CD4-positive, alpha-beta T cell treated with Interleukin-6 at 100 ng/mL for 8 hours (primary cell): ENCODE measurements at regions not wholly inside any gene's neighbourhood (a gene's known extent, or its start where the extent isn't known, plus 50 kb on each side); places are given as distances from the start of the nearest gene placed in this dataset.
"Not testable (repeated sequence)": the region's sequence is repeated elsewhere in the genome, so short reads cannot be mapped to it uniquely, and the experiment has no call there.

Experiments
- DNase-seq: peaks from one replicate; pipeline ENCODE4 v3.0.0-alpha.2; 2020; ENCODE audit warnings: mixed read lengths, low spot score

- no peak for DNase-seq
Measured at GRCh38 chr2:238502088-238502810, 75.5 kb downstream of the ASB1 start.

- DNase-seq: no peak
Measured at GRCh38 chr2:238502956-238503791, 76.4 kb downstream of the ASB1 start.

GRCh38 chr2:238504181-238504931 lies 77.6 kb downstream of the ASB1 start:
- no peak for DNase-seq

DNA sequence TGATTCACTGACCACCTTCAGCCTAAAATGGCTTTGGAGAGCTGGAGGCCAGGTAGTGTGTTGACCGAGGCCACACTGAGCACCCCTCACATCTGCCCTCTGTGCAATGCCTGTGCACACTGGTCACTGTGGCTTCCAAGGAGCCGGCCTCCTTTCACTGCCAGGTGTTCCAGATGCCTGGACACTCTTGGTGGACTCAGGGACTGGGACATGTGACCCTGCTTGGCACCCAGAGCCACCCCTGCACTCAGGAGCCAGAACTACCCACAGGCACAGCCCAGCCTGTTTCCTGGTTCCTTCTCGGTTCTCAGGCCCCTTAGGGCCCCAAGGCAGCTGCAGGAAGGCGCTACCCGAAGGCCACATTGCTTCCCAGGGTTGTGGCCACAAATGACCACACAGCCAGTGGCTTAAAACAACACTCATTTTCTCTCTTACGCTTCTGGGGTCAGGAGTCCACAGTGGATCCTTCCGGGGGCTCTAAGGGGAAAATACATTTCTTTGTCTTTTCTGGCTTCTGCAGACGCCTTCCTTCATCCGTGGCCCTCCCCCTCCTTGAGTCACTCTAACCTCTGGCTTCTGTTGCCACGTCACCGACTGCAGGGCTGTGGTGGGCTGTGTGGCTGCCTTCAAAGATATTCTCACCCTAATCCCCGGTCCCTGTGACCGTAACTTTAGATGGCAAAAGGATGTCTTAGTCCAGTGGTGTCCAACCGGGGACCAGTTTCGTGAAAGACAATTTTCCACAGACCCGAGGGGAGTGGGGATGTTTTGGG lies 78.6 kb downstream of the ASB1 start:
- DNase-seq: no peak

DNA sequence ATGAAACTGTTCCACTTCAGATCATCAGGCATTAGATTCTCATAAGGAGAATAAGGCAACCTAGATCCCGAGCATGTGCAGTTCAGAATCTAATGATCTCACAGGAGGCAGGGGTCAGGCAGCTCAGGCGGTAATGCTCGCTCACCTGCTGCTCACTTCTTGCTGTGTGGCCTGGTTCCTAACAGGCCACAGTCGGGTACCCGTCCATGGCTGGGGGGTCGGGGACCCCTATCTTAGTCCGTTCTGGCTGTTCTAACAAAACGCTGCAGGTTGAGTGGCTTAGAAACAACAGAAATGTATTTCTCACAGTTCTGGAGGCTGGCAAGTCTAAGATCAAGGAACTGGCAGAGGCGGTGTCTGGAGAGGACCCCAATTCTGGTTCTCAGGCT lies 79.2 kb downstream of the ASB1 start:
- no peak for DNase-seq

GRCh38 chr2:238506371-238507068 lies 79.8 kb downstream of the ASB1 start:
- DNase-seq: no peak

- no peak for DNase-seq
Measured at GRCh38 chr2:238507836-238508235, 81.1 kb downstream of the ASB1 start.

GRCh38 chr2:238509151-238509835 lies 82.6 kb downstream of the ASB1 start:
- no peak for DNase-seq

DNA sequence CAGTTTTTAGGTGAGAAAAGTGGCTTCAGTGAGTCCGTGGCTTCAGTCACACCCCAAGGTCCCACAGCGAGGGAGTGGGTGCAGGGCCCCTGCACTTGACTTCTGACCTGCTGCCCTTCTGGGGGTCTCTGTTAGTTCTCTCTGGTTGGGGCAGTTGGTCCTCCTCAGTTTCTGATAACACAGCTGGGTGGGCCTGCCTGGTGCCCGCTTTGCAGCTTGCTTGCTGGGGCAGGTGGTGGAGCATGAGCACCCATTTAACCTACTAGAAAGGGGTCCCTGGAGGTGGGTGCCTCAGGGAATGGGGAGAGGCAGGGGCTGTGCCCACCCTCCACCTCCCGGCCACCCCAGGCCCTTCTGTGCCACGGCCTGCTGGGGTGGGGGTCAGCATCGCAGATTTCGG lies 83.2 kb downstream of the ASB1 start:
- DNase-seq: no peak

DNA sequence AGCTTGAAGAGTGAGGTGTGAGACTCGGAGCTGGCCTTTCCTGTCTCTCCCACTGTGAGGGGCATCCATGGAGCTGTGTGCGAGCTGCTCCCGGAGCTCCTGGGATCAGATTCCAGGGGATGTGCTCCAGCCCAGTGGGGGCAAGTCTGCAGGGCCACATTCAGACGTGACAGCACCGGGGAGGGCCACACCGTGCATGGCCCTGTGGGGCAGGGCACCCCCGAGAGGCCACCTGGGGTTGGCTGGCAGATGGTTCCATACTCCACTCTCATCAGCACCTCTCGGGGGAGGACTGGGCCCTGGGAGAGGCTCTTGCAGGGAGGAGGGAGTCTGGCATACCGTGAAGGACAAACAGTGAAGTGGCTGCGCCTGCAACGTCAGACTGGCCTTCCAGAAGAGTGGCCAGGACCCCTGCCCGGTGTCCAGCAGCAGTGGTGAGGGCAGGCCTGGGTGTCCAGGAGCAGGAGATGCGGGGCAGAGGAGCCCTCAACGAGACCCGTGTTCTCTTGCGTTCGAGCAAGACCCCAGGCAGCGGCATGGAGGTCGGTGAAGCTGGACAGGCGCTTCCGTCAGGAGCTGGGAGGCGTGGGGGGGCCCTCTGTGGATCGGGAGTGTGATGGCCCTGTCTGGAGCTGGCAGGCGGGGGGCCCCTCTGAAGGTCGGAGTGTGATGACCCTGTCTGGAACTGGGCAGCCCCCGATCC lies 84.3 kb downstream of the ASB1 start:
- no peak for DNase-seq

DNA sequence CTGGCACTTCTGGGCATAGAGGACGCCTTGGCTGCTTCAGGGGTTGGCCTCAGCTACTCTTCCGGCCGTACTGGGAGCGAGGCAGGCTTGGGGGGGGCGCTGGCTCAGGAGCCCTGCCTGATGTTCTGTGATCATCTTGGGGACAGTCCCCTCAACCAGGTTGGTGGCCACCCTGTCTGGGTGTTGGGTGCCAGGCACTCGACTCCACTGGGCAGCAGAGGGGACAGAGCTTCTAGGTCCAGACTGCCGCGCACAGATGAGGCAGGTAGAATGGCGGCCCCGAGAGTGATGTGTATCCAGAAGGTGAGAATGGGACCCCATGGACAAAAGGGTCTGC lies 84.9 kb downstream of the ASB1 start:
- DNase-seq: no peak

DNA sequence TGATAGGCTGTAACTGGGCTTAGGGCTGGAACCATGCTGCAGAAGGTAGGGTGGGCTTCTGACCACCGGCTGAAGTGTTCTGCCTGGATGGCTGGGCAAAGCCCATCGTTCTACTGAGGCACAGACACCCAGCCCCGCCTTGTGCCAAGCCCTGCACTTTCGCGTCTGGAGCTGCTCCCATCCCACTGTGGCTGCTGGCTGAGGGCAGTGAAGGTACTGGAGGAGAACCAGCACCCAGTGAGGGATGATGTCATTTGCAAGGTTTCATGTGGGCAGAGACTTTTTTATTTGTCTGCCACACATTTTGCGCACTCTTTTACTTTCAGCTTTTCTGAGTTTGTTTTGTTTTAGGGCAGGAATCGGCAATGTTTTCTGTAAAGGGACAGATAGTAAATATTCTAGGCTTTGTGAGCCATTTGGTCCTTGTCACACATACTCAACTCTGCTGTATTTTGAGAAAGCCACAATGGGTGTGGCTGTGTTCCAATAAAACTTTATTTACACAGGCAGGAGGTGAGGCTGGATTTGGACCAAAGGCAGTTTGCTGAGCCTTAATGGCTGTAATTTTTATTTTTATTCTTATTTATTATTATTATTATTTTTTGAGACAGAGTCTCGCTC lies 85.6 kb downstream of the ASB1 start:
- no peak for DNase-seq

DNA sequence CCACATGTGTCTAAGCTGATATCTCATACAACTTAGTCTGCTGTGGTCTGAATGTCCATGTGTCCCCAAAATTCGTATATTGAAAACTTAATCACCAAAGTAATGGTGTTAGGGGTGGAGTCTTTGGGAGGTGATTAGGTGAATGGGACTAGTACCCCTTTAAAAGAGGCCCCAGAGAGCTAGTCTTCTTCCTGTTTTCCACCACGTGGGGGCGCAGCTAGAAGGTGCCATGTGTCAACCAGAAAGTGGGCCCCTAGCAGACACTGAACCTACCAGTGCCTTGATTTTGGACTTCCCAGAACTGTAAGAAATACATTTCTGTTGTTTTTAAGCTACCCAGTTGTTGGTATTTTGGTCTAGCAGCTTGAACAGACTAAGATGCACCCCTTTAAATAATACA lies 86.6 kb downstream of the ASB1 start:
- no peak for DNase-seq

GRCh38 chr2:238514024-238514423 lies 87.3 kb downstream of the ASB1 start:
- not testable (repeated sequence) for DNase-seq

GRCh38 chr2:238515377-238515776 lies 88.7 kb downstream of the ASB1 start:
- DNase-seq: no peak

GRCh38 chr2:238517209-238517608 lies 90.5 kb downstream of the ASB1 start:
- DNase-seq: no peak

DNA sequence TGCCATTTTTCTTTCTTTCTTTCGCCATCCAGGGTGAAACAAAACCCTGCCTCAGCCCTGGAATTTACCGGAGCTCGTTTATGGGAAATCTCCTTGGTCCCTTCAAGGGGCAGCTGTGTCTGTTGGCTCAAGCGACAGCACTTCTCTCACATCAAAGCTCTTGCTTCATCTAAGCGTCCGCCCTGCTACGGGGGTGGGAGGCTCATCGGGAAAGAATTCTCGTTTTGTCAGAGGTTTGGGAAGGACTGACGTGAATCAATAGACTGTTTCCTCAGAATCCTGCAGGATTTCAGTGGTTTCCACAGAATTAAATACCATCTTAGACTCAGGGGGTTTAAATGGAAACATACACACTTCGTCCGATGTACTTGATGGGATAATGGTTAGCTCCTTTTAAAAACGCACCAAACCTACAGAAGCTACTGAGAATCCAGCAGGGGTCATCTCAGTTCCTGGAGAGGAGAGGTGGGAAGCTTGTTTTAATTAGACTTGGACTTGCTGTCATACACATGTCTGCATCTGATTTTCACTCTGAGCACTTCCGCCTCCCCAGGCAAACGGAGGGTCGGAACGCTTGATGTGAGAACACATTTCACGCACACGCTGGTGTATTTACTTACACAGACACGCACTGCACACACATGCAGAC lies 91.6 kb downstream of the ASB1 start:
- no peak for DNase-seq

DNA sequence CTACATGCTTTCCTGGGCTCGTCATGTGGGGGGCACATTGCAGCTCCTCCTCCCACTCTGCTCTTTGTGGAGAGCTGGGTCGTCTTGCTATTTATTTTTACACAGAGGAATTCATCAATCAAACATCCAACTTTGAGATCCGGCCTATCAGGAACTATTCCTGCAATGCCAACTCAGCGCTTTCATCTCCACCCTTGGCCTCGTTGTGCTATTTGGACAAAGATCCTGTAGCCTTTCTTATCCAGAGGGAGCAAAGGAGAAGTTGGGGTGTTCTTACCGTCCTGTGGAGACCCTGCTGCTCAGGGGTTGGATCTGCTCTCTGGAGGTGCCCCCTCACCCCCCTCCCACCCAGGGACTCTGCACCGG lies 92.1 kb downstream of the ASB1 start:
- DNase-seq: no peak

GRCh38 chr2:238520359-238520886 lies 93.7 kb downstream of the ASB1 start:
- no peak for DNase-seq
